Thyroid gland (tissue), 4 donors: ENCODE measurements at regions not wholly inside any gene's neighbourhood (a gene's known extent, or its start where the extent isn't known, plus 50 kb on each side); places are given as distances from the start of the nearest gene placed in this dataset.

ENCODE experiments used
- DNase-seq, 2 donors: peaks; one replicate each; pipeline ENCODE4 v3.0.0-alpha.2; 2019
- H3K27ac ChIP-seq, 3 donors: fragments of 200-600 bp; sonication (generic); 1 replicate in 2 of 3; 2 replicates in 1 of 3; pipeline ENCODE4 v1.5.1; 2016 to 2019; ENCODE audit warnings: mild to moderate bottlenecking in 1 of 3, moderate library complexity in 1 of 3
- H3K27me3 ChIP-seq: fragments of 200-600 bp; sonication (generic); one replicate; pipeline ENCODE4 v1.5.1; 2019
- H3K36me3 ChIP-seq, 2 donors: fragments of 200-600 bp; sonication (generic); one replicate each; pipeline ENCODE4 v1.5.1; 2016 to 2019
- H3K4me1 ChIP-seq, 2 donors: fragments of 200-600 bp; sonication (generic); one replicate each; pipeline ENCODE4 v1.5.1; 2017 to 2019
- H3K4me3 ChIP-seq, 3 donors: fragments of 200-600 bp; sonication (generic); replicated peaks in 1 of 3; 1 replicate in 2 of 3; 2 replicates in 1 of 3; pipeline ENCODE4 v1.5.1; 2016; ENCODE audit warnings: mild to moderate bottlenecking in 1 of 3
- H3K9me3 ChIP-seq: fragments of 200-600 bp; sonication (generic); one replicate; pipeline ENCODE4 v1.5.1; 2017
- POLR2A ChIP-seq, 2 donors: fragments of 450-650 bp; IDR thresholded peaks; one replicate each; pipeline ENCODE4 v1.6.1; 2017; ENCODE audit warnings: antibody characterized with exemption in 2 of 2, mild to moderate bottlenecking in 2 of 2, moderate library complexity in 1 of 2
- WGBS, 2 donors: methylation state at CpG; one replicate each; pipeline ENCODE4 v1.1.5; 2017; 5-methylcytosine and 5-hydroxymethylcytosine counted together
- intact Hi-C: fragments of 100-400 bp; cut with DNase I; formaldehyde crosslinking; loops from one replicate; pipeline ENCODE4 v1.15.1; 2023
- TF ChIP-seq, protein P1 (sequence below), 6 experiments: fragments of 200-600 bp in 3 of 6; fragments of 450-650 bp in 3 of 6; sonication (generic) in 3 of 6; IDR thresholded peaks; one replicate each; pipeline ENCODE4 v1.5.1; 2016 to 2019; ENCODE audit warnings: antibody characterized with exemption in 6 of 6, mild to moderate bottlenecking in 2 of 6, inconsistent platforms in 1 of 6, moderate library complexity in 1 of 6

DNA sequence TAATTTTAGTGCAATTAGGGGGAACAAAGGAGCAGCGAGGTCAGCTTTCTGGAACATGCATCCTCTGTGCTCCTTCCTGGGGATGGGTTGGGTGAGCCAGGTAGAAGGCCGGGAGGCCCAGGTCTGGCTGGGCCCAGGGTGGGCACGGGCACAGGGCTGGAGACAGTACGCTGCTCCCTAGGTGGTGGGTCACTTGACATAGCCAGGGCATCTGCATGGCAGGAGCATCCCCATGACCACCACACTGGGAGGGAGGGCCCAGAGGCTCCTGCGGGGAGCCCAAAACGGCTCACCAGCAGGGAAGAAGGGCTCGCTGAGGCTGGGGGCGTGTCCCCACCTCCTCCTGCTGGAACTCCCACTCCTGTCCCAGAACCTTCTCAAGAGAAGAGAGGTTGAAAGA, 216.8 kb downstream of the NXNL2 start:
- Histone ChIP-seq H3K4me1 (peaks cover under 1 to 28% of the 10 kb centered on the region in 2 donors), H3K4me3 (no peak overlapping the region), H3K27me3 (no peaks in the 10 kb centered on the region), H3K36me3 (no peaks in the 10 kb centered on the region), H3K27ac (no peak overlapping the region), H3K9me3 (no peaks in the 10 kb centered on the region)
- TF ChIP-seq POLR2A (IDR thresholded peaks at IDR 0.05), result no peak
- TF ChIP-seq, protein P1, sequence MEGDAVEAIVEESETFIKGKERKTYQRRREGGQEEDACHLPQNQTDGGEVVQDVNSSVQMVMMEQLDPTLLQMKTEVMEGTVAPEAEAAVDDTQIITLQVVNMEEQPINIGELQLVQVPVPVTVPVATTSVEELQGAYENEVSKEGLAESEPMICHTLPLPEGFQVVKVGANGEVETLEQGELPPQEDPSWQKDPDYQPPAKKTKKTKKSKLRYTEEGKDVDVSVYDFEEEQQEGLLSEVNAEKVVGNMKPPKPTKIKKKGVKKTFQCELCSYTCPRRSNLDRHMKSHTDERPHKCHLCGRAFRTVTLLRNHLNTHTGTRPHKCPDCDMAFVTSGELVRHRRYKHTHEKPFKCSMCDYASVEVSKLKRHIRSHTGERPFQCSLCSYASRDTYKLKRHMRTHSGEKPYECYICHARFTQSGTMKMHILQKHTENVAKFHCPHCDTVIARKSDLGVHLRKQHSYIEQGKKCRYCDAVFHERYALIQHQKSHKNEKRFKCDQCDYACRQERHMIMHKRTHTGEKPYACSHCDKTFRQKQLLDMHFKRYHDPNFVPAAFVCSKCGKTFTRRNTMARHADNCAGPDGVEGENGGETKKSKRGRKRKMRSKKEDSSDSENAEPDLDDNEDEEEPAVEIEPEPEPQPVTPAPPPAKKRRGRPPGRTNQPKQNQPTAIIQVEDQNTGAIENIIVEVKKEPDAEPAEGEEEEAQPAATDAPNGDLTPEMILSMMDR (IDR thresholded peaks at IDR 0.05), result no peak
- DNase-seq, result no peak
- WGBS, 2 donors, result 86 to 92% methylated on average over 6 to 8 of the region's 8 CpGs
- intact Hi-C loops, result no loop called here

DNA sequence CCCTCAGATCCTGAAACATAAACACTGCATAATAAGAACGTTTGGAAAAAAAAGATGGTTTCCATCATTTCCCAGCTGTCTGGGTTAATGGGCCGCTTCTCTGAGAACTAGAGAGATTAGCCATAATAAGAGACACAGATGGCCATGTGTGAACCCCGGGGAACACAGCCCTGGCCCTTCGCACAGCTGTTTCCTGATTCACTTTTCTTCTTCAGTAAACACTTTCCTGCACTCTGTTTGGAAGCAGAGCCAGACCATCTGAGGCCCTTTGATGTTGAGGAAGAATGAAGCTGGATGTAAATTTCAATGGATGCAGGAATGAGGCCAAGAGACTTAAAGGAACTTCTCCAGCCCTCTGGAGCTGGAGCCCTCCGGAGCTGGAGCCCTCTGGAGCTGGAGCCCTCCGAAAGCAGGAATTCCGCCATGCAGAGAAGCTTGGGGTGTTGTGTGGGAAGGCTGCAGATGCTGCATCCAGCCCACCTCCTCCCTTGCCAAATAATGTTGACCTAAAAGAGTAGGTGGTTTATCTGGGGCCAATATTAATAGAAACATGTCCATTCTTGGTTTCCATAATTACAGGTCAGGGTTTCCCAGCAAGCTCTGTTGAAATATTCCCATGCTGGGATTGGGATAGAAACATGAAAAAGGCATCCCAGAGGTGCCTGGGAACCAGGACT, 218.9 kb downstream of the NXNL2 start:
- no peak overlapping the region for H3K27ac ChIP-seq
- WGBS, 2 donors, result 70 to 83% methylated on average over 7 of the region's 7 CpGs
- intact Hi-C loops, result no loop called here

DNA sequence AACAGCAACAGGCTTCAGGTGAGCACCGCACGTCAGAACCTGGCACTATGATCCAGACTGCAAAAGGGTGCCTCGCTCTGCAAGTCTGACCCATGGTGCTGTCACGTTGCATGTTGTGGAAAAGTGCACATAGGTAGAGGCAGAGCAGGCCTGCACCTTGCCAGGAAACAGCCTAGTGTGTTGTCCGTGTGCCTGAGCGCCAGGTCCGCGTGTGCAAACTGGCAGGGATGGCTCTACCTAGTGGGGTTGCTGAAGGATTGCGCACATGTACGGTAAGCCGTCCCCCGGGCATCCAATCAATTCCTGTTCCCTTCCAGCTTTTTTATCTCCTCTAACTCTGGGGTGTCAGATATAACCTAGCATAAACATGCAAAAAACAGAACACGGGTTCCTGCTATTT, 219.5 kb downstream of the NXNL2 start:
- intact Hi-C loops, result no loop called here
- Histone ChIP-seq H3K27ac (no peak overlapping the region), H3K4me1 (peaks cover 0 to 8% of the 10 kb centered on the region in 2 donors), H3K27me3 (no peaks in the 10 kb centered on the region), H3K36me3 (no peaks in the 10 kb centered on the region), H3K9me3 (no peaks in the 10 kb centered on the region), H3K4me3 (no peak overlapping the region)
- no peak for DNase-seq
- no peak for TF ChIP-seq POLR2A (IDR thresholded peaks at IDR 0.05)
- TF ChIP-seq, protein P1 (IDR thresholded peaks at IDR 0.05), result no peak
- WGBS, 2 donors, result 89 to 93% methylated on average over 13 of the region's 13 CpGs

More for the DNA sequence above, 218.9 kb downstream of the NXNL2 start:
- H3K36me3 ChIP-seq, result no peaks in the 10 kb centered on the region
- no peaks in the 10 kb centered on the region for H3K27me3 ChIP-seq
- H3K9me3 ChIP-seq, result no peaks in the 10 kb centered on the region
- TF ChIP-seq, protein P1 (IDR thresholded peaks at IDR 0.05), result no peak
- no peak for TF ChIP-seq POLR2A (IDR thresholded peaks at IDR 0.05)
- DNase-seq, result no peak
- no peak overlapping the region for H3K4me3 ChIP-seq
- H3K4me1 ChIP-seq, result peaks cover 0 to 9% of the 10 kb centered on the region in 2 donors

DNA sequence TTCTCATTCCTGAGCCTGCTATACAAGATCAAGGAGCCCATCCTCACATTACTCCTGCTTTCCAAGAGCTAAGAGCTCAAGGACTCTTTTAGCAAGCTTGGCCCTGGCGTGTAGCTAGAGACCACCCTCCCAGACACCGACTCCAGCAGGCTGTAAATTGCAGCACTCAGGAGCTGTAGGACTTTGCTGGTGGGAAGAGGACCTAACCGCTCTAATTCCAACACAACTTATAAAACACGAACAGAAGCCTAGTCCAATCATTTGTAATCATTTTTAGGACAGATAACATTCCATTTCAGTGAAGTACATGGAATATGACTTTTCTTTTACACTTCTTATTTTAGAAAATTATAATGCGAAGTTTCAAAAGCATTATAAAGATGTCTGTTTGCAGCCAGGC, 219.9 kb downstream of the NXNL2 start:
- H3K27ac ChIP-seq, result no peak overlapping the region
- no peak for TF ChIP-seq POLR2A (IDR thresholded peaks at IDR 0.05)
- TF ChIP-seq, protein P1 (IDR thresholded peaks at IDR 0.05), result no peak

DNA sequence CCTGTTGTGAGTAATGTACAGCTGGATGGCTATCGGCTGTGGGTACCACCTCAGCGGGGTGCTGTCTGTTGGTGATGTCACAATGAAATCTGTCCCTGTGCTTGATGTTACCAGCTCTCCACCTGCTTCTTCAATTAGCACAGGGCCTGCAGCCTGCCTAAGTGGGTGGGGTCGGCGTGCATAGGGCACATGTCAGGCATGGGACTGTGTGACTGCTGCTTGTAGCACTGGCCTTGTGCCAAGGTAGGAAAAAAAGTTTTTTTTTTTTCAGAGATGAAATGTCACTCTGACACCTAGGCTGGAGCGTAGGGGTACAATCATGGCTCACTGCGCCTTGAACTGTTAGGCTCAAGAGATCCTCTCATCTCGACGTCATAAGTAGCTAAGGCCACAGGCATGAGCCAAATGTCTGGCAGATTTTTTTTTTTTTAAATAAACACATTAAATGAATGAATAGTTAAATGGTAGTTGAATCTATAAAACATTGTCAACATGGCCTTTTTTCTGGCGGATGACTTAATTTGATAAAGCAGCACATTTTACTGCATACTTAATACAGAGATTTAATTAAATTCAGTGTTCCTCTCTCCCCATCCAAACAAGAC, 222.5 kb downstream of the NXNL2 start:
- Histone ChIP-seq H3K36me3 (no peaks in the 10 kb centered on the region), H3K27ac (no peak overlapping the region), H3K4me3 (no peak overlapping the region), H3K9me3 (no peaks in the 10 kb centered on the region), H3K4me1 (no peaks in the 10 kb centered on the region), H3K27me3 (no peaks in the 10 kb centered on the region)
- intact Hi-C loops, result no loop called here
- DNase-seq, result peak; percentile 44 to 53
- no peak for TF ChIP-seq POLR2A (IDR thresholded peaks at IDR 0.05)
- TF ChIP-seq, protein P1 (IDR thresholded peaks at IDR 0.05), result no peak
- WGBS, 2 donors, result 68 to 71% methylated on average over 9 of the region's 9 CpGs

More for the DNA sequence above, 219.9 kb downstream of the NXNL2 start:
- 75 to 85% methylated on average over 5 of the region's 5 CpGs for WGBS, 2 donors
- Histone ChIP-seq H3K4me1 (peaks cover 0 to 4% of the 10 kb centered on the region in 2 donors), H3K4me3 (no peak overlapping the region), H3K27me3 (no peaks in the 10 kb centered on the region), H3K36me3 (no peaks in the 10 kb centered on the region), H3K9me3 (no peaks in the 10 kb centered on the region)
- no peak for DNase-seq
- intact Hi-C loops, result no loop called here
